ENCODE measurements at regions not wholly inside any gene's neighbourhood (a gene's known extent, or its start where the extent isn't known, plus 50 kb on each side); places are given as distances from the start of the nearest gene placed in this dataset.

DNA sequence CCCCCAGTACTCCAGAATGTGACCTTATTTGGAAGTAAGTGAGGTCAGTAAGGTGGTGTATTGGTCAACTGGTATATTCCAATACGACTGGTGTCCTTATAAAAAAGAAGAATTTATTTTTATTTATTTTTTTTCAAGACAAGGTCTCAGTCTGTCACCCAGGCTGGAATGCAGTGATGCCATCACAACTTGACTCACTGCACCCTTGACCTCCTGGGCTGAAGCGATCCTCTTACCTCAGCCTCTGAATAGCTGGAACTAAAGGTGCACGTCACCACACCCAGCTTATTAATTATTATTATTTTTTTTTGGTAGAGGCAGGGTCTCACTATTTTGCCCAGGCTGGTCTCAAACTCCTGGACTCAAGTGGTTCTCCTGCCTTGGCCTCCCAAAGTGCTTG is 115.1 kb upstream of the PITX2 start:
- ATAC-seq (no peak), DNase-seq (no peak)
- no peaks in the 10 kb centered on the region for H3K36me3 ChIP-seq (replicated peaks in 1 of 2; ENCODE audit: insufficient read depth in 1 of 2, low read depth in 2 of 2)
- no peak for TF ChIP-seq POLR2A (IDR thresholded peaks at IDR 0.05)
- TF ChIP-seq, protein P1, sequence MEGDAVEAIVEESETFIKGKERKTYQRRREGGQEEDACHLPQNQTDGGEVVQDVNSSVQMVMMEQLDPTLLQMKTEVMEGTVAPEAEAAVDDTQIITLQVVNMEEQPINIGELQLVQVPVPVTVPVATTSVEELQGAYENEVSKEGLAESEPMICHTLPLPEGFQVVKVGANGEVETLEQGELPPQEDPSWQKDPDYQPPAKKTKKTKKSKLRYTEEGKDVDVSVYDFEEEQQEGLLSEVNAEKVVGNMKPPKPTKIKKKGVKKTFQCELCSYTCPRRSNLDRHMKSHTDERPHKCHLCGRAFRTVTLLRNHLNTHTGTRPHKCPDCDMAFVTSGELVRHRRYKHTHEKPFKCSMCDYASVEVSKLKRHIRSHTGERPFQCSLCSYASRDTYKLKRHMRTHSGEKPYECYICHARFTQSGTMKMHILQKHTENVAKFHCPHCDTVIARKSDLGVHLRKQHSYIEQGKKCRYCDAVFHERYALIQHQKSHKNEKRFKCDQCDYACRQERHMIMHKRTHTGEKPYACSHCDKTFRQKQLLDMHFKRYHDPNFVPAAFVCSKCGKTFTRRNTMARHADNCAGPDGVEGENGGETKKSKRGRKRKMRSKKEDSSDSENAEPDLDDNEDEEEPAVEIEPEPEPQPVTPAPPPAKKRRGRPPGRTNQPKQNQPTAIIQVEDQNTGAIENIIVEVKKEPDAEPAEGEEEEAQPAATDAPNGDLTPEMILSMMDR (IDR thresholded peaks at IDR 0.05): no peak
- no peak overlapping the region for H3K27ac ChIP-seq
- no peaks in the 10 kb centered on the region for H3K9me3 ChIP-seq
- WGBS, 2 donors: 57% methylated on average over 3 of the region's 3 CpGs
- no peak overlapping the region for H3K4me3 ChIP-seq
- H3K27me3 ChIP-seq: no peaks in the 10 kb centered on the region
- intact Hi-C loops (cut with DNase I): no loop called here
- no peaks in the 10 kb centered on the region for H3K4me1 ChIP-seq

DNA sequence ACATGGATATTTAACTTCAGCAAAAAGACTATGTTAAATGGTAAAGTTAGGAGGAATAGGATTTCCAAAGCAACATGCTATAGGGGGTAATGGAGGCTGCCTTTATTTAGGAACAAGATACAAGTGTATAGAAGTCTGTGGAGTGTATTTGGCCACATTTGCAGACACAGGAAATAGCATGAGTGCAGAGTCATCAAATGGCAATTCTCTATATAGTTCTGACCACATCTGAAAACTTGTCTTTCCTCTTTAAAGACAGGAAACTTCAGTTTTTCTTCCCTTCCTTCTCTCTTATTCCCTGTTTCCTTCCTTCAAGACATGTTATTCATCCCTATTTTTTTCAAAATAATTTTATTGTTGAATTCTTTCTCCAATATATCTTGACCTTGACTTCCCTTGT is 119.3 kb upstream of the PITX2 start:
- Histone ChIP-seq H3K27ac (no peak overlapping the region), H3K27me3 (no peaks in the 10 kb centered on the region), H3K4me3 (no peak overlapping the region), H3K4me1 (no peaks in the 10 kb centered on the region), H3K9me3 (no peaks in the 10 kb centered on the region), H3K36me3 (replicated peaks in 1 of 2; ENCODE audit: insufficient read depth in 1 of 2, low read depth in 2 of 2) (no peaks in the 10 kb centered on the region)
- ATAC-seq (no peak), DNase-seq (no peak)
- no peak for TF ChIP-seq POLR2A (IDR thresholded peaks at IDR 0.05)
- TF ChIP-seq, protein P1 (IDR thresholded peaks at IDR 0.05): no peak
- intact Hi-C loops (cut with DNase I): no loop called here

DNA sequence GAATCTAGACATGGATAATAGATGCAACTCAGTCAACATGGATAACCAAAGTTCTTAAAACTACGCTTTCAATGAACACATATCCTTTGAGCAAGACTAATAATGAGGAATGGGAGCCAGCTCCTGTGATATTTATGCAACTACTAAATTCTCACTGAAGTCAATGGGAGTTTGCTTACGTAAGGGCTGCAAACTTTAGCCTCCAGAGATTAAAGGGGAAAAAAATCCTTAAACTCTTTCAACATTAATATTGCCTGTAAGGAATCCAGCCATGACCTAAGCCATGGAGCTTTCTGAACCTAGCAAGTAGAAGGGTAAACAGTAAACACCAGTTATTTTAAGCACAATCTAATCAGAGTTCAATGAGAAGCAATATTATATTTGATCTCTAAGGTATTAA is 125.2 kb upstream of the PITX2 start:
- TF ChIP-seq POLR2A (IDR thresholded peaks at IDR 0.05): no peak
- TF ChIP-seq, protein P1 (IDR thresholded peaks at IDR 0.05): no peak
- no peak overlapping the region for H3K4me3 ChIP-seq
- ATAC-seq: no peak
- no peaks in the 10 kb centered on the region for H3K27me3 ChIP-seq
- intact Hi-C loops (cut with DNase I): no loop called here
- H3K36me3 ChIP-seq (replicated peaks in 1 of 2; ENCODE audit: insufficient read depth in 1 of 2, low read depth in 2 of 2): no peaks in the 10 kb centered on the region
- no peak overlapping the region for H3K27ac ChIP-seq
- H3K9me3 ChIP-seq: no peaks in the 10 kb centered on the region
- WGBS, 2 donors: 74 to 80% methylated on average over 2 of the region's 2 CpGs
- no peaks in the 10 kb centered on the region for H3K4me1 ChIP-seq
- DNase-seq: no peak

DNA sequence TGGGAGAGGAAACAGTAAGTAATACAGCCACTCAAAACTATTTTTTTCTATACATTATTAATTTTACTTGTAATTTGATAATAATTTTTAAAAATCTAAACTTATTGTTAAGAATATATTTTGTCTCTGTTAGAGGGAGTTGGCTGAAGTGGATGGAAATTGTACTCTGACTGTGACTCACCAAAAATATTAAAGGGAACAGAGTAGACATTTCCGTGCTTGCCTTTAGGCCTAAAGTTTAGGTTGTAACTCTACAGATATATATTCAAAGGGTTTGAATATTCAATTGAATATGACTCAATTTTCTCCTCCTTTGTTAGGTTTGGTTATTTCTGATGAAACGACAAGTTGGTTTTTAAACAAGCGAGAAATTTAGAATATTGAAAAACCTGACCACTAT is 128.3 kb upstream of the PITX2 start:
- Histone ChIP-seq H3K4me3 (no peak overlapping the region), H3K4me1 (no peaks in the 10 kb centered on the region), H3K36me3 (replicated peaks in 1 of 2; ENCODE audit: insufficient read depth in 1 of 2, low read depth in 2 of 2) (no peaks in the 10 kb centered on the region), H3K27me3 (no peaks in the 10 kb centered on the region), H3K27ac (no peak overlapping the region), H3K9me3 (no peaks in the 10 kb centered on the region)
- intact Hi-C loops (cut with DNase I): no loop called here
- WGBS, 2 donors: 78 to 87% methylated on average over 3 of the region's 3 CpGs
- no peak for TF ChIP-seq POLR2A (IDR thresholded peaks at IDR 0.05)
- TF ChIP-seq, protein P1 (IDR thresholded peaks at IDR 0.05): no peak
- DNase-seq (no peak), ATAC-seq (no peak)

DNA sequence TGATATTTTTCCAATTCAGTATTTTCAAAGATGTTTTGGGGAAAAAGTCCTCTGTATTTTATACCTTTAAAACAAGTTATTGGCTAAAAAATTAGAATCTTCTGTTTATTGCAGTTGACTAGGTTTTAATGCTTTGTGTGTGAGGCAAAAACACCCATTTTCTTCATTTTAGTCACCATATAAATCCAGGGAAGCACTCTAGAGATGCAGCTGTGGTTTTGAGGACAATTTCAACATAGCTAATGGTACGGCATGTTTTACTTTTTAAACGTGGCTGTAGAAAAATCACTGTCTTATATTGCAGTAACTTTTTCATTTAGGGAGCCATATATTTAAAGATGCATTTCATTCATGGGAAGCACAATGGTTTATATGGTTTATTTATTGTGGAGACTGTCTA is 129.1 kb upstream of the PITX2 start:
- Histone ChIP-seq H3K36me3 (replicated peaks in 1 of 2; ENCODE audit: insufficient read depth in 1 of 2, low read depth in 2 of 2) (no peaks in the 10 kb centered on the region), H3K27ac (no peak overlapping the region), H3K27me3 (no peaks in the 10 kb centered on the region), H3K4me1 (no peaks in the 10 kb centered on the region), H3K9me3 (no peaks in the 10 kb centered on the region), H3K4me3 (no peak overlapping the region)
- TF ChIP-seq, protein P1 (IDR thresholded peaks at IDR 0.05): no peak
- TF ChIP-seq POLR2A (IDR thresholded peaks at IDR 0.05): no peak
- 58 to 70% methylated on average over 2 of the region's 2 CpGs for WGBS, 2 donors
- intact Hi-C loops (cut with DNase I): no loop called here
- ATAC-seq (no peak), DNase-seq (no peak)
